K562 (cell line): ENCODE measurements at regions not wholly inside any gene's neighbourhood (a gene's known extent, or its start where the extent isn't known, plus 50 kb on each side); places are given as distances from the start of the nearest gene placed in this dataset.

Experiments used
- ATAC-seq: fragments of 200-7000 bp; cut with Tn5 transposase; 3 replicates; pipeline ENCODE4 v1.9.1; 2020; ENCODE audit warnings: moderate library complexity
- BruUV-seq: library from RNA; stranded (reverse); fragments of 400-500 nt; replicated peaks from 2 replicates; lab custom pipeline; 2021; lab: Mats Ljungman, UMichigan
- CTCF ChIA-PET: fragments of 300-600 bp; formaldehyde crosslinking; extraction: SDS; loops from one replicate; lab custom pipeline; 2021; ENCODE audit warnings: low intra/inter-chr PET ratio; lab: Yijun Ruan, JAX
- POLR2A ChIA-PET: fragments of 300-600, 350-650 bp; sonication (Branson Sonifier 250); formaldehyde crosslinking; extraction: SDS; loops from one replicate; lab custom pipeline; 2021; ENCODE audit warnings: antibody characterized with exemption, inconsistent platforms; lab: Yijun Ruan, JAX
- DNase-seq, 4 experiments: peaks; one replicate each; pipeline versions ENCODE4 v3.0.0 to v3.0.0-alpha.2; 2011 to 2018; ENCODE audit warnings: low spot score in 3 of 4, mixed read lengths in 3 of 4; ENCODE audit errors: extremely low read depth in 1 of 4
- FAIRE-seq: peaks from 2 replicates; lab custom pipeline; 2011; peaks lifted over from hg19 to GRCh38; lab: Jason Lieb, UNC
- H2AFZ ChIP-seq: 2 replicates; pipeline ENCODE4 v1.6.0; 2011; ENCODE audit warnings: low read depth, low read length, control low read depth, inconsistent platforms
- H3K27ac ChIP-seq: fragments of 200-600 bp; 3 replicates; pipeline ENCODE4 v1.8.0; 2011; ENCODE audit warnings: low read depth, mild to moderate bottlenecking, control low read depth, inconsistent platforms, low read length, moderate library complexity, mixed read lengths; ENCODE audit errors: extremely low read depth
- H3K27me3 ChIP-seq, 2 experiments: fragments of 300-600 bp in 1 of 2; 2 replicates in 1 of 2; 3 replicates in 1 of 2; pipeline versions ENCODE4 v1.6.0 to v1.8.0; 2011; ENCODE audit warnings: inconsistent platforms in 2 of 2, low read length in 2 of 2, mild to moderate bottlenecking in 1 of 2, mixed read lengths in 1 of 2, moderate library complexity in 1 of 2; ENCODE audit not compliant: control insufficient read depth in 2 of 2, insufficient read depth in 2 of 2
- H3K36me3 ChIP-seq: fragments of 300-600 bp; 3 replicates; pipeline ENCODE4 v1.8.0; 2011; ENCODE audit warnings: mild to moderate bottlenecking, low read length, inconsistent platforms; ENCODE audit not compliant: control insufficient read depth, insufficient read depth
- H3K4me1 ChIP-seq, 2 experiments: fragments of 200-600 bp in 1 of 2; replicated peaks in 1 of 2; 2 replicates in 1 of 2; 3 replicates in 1 of 2; pipeline versions ENCODE4 v1.5.1 to v1.8.0; 2011; ENCODE audit warnings: inconsistent platforms in 2 of 2, low read length in 2 of 2, mild to moderate bottlenecking in 1 of 2, mixed read lengths in 1 of 2, moderate library complexity in 1 of 2; ENCODE audit not compliant: control insufficient read depth in 2 of 2, insufficient read depth in 2 of 2
- H3K4me2 ChIP-seq: 2 replicates; pipeline ENCODE4 v1.6.1; 2011; ENCODE audit warnings: low read length, control low read depth, inconsistent platforms, mixed read lengths; ENCODE audit not compliant: insufficient read depth
- H3K4me3 ChIP-seq: fragments of 200-600 bp; sonication (generic), shearing (Covaris generic); 2 replicates; pipeline ENCODE4 v1.5.1; 2016; ENCODE audit warnings: control low read depth, inconsistent platforms
- H3K79me2 ChIP-seq: fragments of 200-600 bp; 3 replicates; pipeline ENCODE4 v1.8.0; 2011; ENCODE audit warnings: low read length, inconsistent platforms; ENCODE audit not compliant: control insufficient read depth, insufficient read depth
- H3K9ac ChIP-seq, 2 experiments: 2 replicates each; pipeline versions ENCODE4 v1.6.0 to v1.6.1; 2011; ENCODE audit warnings: low read depth in 2 of 2, low read length in 2 of 2, control low read depth in 1 of 2, inconsistent platforms in 1 of 2, mild to moderate bottlenecking in 1 of 2, mixed read lengths in 1 of 2; ENCODE audit not compliant: insufficient read depth in 1 of 2
- H3K9me1 ChIP-seq: one replicate; pipeline ENCODE4 v1.6.0; 2011; ENCODE audit warnings: inconsistent platforms, mild to moderate bottlenecking, low read length, moderate library complexity; ENCODE audit not compliant: control insufficient read depth, insufficient read depth
- H3K9me3 ChIP-seq: replicated peaks from 2 replicates; pipeline ENCODE4 v1.5.1; 2011; ENCODE audit warnings: low read depth, low read length, inconsistent platforms; ENCODE audit not compliant: control insufficient read depth, insufficient read depth
- H4K20me1 ChIP-seq: replicated peaks from 2 replicates; pipeline ENCODE4 v1.6.1; 2011; ENCODE audit warnings: low read length, inconsistent platforms, mixed read lengths; ENCODE audit not compliant: control insufficient read depth, insufficient read depth
- GATAD2A ChIP-seq: fragments of 450-650 bp; IDR thresholded peaks from 2 replicates; pipeline ENCODE4 v1.6.1; 2017
- JUN ChIP-seq, 2 experiments: sonication (generic) in 1 of 2; formaldehyde crosslinking in 1 of 2; IDR thresholded peaks; 2 replicates each; pipeline versions ENCODE4 v1.6.1 to v1.8.0; 2012 to 2022; ENCODE audit warnings: borderline replicate concordance in 2 of 2, mild to moderate bottlenecking in 2 of 2, improper control_type of control experiment in 1 of 2, low read depth in 1 of 2, low read length in 1 of 2, missing genetic modification reagents in 1 of 2
- NELFE ChIP-seq: IDR thresholded peaks from 2 replicates; pipeline ENCODE4 v1.6.1; 2011; ENCODE audit warnings: mild to moderate bottlenecking; ENCODE audit not compliant: insufficient read depth, insufficient read length
- SLC30A9 ChIP-seq: fragments of 250-450 bp; sonication (Bioruptor Pico); IDR thresholded peaks from 2 replicates; pipeline ENCODE4 v1.8.0; 2022; ENCODE audit warnings: mild to moderate bottlenecking, moderate library complexity
- XRCC5 ChIP-seq: fragments of 200-400 bp; formaldehyde crosslinking; IDR thresholded peaks from 2 replicates; pipeline ENCODE4 v1.6.1; 2017; ENCODE audit warnings: low read depth, mild to moderate bottlenecking, low read length
- ZNF584 ChIP-seq: fragments of 200-800 bp; sonication (Bioruptor generic); IDR thresholded peaks from 2 replicates; pipeline ENCODE4 v1.6.1; 2016; ENCODE audit warnings: low read depth, mild to moderate bottlenecking, missing genetic modification characterization, missing compliant biosample characterization
- WGBS: fragments of 100-300 bp; shearing (Covaris generic); methylation state at CpG from one replicate; pipeline ENCODE4 v1.1.6; 2016; ENCODE audit warnings: low coverage, mixed read lengths; ENCODE audit not compliant: insufficient coverage; ENCODE audit errors: missing lambda C conversion rate; 5-methylcytosine and 5-hydroxymethylcytosine counted together
- in situ Hi-C: fragments of 300-500 bp; cut with MboI; formaldehyde crosslinking; loops from 4 replicates; pipeline ENCODE4 v1.15.0; 2018; ENCODE audit warnings: inconsistent platforms, mixed read lengths
- intact Hi-C: fragments of 100-400 bp; cut with micrococcal nuclease; formaldehyde crosslinking; loops from 2 replicates; pipeline ENCODE4 v1.14.2; 2022
- TF ChIP-seq, protein P1 (sequence below): IDR thresholded peaks from 3 replicates; pipeline ENCODE4 v1.6.1; 2011; ENCODE audit warnings: borderline replicate concordance, mild to moderate bottlenecking; ENCODE audit not compliant: insufficient read length, insufficient read depth
- TF ChIP-seq, protein P2 (sequence below), 2 experiments: fragments of 450-650 bp in 1 of 2; sonication (generic) in 1 of 2; formaldehyde crosslinking; conservative IDR thresholded peaks; 2 replicates each; pipeline versions ENCODE4 v1.4.0 to v1.8.1; 2020 to 2022; ENCODE audit warnings: mild to moderate bottlenecking in 1 of 2, missing genetic modification reagents in 1 of 2
- TF ChIP-seq, protein P3 (sequence below): fragments of 250-450 bp; sonication (Bioruptor Pico); IDR thresholded peaks from 2 replicates; pipeline ENCODE4 v1.4.0; 2020
- TF ChIP-seq, protein P4 (sequence below): fragments of 200-800 bp; sonication (Bioruptor generic); IDR thresholded peaks from 2 replicates; pipeline ENCODE4 v1.6.1; 2017; ENCODE audit warnings: missing genetic modification characterization, missing compliant biosample characterization
- TF ChIP-seq, protein P5 (sequence below): fragments of 450-650 bp; IDR thresholded peaks from 2 replicates; pipeline ENCODE4 v1.7.0; 2016; ENCODE audit warnings: borderline replicate concordance

DNA sequence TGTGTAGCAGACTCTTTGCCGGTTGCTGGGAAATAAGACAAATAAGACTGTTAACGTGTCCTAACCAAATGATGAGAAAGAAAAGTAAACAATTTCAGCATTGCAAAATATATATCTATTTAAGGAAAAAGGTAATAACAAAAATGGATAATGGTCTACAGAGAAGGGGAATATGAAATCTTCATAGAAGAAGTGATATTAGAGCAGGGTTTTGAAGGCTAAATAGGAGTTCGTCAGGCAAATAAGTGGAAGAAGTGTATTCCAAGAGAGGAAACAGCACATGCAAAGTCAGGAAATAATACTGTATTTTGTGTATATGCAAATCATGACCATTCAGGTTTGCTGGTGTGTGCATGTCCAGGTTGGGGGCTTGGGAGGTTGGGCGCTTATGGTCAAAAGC, 55.3 kb upstream of the OSBPL3 start:
- ChIA-PET CTCF (no interaction called here), POLR2A (no interaction called here)
- FAIRE-seq (no peak), DNase-seq (no peak), ATAC-seq (no peak)
- intact Hi-C loops (no loop called here), in situ Hi-C loops (no loop called here)
- WGBS: 24% methylated on average over 4 of the region's 4 CpGs
- H3K4me1 ChIP-seq: no peaks in the 10 kb centered on the region; a peak in 1 of 5 replicates
- H2AFZ ChIP-seq: no peak overlapping the region
- H4K20me1 ChIP-seq: no peaks in the 10 kb centered on the region
- H3K79me2 ChIP-seq: no peaks in the 10 kb centered on the region
- H3K9me3 ChIP-seq: no peaks in the 10 kb centered on the region
- H3K9ac ChIP-seq: no peak overlapping the region
- BruUV-seq: no TSS peak
- no peak overlapping the region for H3K4me2 ChIP-seq
- H3K27ac ChIP-seq: no peak overlapping the region
- no peak overlapping the region for H3K4me3 ChIP-seq
- H3K9me1 ChIP-seq: no peaks in the 10 kb centered on the region
- no peaks in the 10 kb centered on the region for H3K36me3 ChIP-seq
- H3K27me3 ChIP-seq: peaks cover 0 to 11% of the 10 kb centered on the region in 2 experiments; a peak in 3 of 5 replicates
- TF ChIP-seq, protein P1, sequence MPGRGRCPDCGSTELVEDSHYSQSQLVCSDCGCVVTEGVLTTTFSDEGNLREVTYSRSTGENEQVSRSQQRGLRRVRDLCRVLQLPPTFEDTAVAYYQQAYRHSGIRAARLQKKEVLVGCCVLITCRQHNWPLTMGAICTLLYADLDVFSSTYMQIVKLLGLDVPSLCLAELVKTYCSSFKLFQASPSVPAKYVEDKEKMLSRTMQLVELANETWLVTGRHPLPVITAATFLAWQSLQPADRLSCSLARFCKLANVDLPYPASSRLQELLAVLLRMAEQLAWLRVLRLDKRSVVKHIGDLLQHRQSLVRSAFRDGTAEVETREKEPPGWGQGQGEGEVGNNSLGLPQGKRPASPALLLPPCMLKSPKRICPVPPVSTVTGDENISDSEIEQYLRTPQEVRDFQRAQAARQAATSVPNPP: no peak
- no peak for TF ChIP-seq XRCC5
- TF ChIP-seq ZNF584 (CRISPR knock-in tag): no peak
- no peak for TF ChIP-seq SLC30A9 (CRISPR knock-in tag)
- TF ChIP-seq, protein P2, sequence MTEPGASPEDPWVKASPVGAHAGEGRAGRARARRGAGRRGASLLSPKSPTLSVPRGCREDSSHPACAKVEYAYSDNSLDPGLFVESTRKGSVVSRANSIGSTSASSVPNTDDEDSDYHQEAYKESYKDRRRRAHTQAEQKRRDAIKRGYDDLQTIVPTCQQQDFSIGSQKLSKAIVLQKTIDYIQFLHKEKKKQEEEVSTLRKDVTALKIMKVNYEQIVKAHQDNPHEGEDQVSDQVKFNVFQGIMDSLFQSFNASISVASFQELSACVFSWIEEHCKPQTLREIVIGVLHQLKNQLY (CRISPR knock-in tag; conservative IDR thresholded peaks at IDR 0.05): no peak
- TF ChIP-seq, protein P3, sequence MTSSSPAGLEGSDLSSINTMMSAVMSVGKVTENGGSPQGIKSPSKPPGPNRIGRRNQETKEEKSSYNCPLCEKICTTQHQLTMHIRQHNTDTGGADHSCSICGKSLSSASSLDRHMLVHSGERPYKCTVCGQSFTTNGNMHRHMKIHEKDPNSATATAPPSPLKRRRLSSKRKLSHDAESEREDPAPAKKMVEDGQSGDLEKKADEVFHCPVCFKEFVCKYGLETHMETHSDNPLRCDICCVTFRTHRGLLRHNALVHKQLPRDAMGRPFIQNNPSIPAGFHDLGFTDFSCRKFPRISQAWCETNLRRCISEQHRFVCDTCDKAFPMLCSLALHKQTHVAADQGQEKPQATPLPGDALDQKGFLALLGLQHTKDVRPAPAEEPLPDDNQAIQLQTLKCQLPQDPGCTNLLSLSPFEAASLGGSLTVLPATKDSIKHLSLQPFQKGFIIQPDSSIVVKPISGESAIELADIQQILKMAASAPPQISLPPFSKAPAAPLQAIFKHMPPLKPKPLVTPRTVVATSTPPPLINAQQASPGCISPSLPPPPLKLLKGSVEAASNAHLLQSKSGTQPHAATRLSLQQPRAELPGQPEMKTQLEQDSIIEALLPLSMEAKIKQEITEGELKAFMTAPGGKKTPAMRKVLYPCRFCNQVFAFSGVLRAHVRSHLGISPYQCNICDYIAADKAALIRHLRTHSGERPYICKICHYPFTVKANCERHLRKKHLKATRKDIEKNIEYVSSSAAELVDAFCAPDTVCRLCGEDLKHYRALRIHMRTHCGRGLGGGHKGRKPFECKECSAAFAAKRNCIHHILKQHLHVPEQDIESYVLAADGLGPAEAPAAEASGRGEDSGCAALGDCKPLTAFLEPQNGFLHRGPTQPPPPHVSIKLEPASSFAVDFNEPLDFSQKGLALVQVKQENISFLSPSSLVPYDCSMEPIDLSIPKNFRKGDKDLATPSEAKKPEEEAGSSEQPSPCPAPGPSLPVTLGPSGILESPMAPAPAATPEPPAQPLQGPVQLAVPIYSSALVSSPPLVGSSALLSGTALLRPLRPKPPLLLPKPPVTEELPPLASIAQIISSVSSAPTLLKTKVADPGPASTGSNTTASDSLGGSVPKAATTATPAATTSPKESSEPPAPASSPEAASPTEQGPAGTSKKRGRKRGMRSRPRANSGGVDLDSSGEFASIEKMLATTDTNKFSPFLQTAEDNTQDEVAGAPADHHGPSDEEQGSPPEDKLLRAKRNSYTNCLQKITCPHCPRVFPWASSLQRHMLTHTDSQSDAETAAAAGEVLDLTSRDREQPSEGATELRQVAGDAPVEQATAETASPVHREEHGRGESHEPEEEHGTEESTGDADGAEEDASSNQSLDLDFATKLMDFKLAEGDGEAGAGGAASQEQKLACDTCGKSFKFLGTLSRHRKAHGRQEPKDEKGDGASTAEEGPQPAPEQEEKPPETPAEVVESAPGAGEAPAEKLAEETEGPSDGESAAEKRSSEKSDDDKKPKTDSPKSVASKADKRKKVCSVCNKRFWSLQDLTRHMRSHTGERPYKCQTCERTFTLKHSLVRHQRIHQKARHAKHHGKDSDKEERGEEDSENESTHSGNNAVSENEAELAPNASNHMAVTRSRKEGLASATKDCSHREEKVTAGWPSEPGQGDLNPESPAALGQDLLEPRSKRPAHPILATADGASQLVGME (CRISPR knock-in tag): no peak
- no peak for TF ChIP-seq JUN (IDR thresholded peaks at IDR 0.05; ENCODE audit: borderline replicate concordance, low read depth, low read length)
- TF ChIP-seq JUN (CRISPR knock-in tag; IDR thresholded peaks at IDR 0.05; ENCODE audit: borderline replicate concordance): no peak
- TF ChIP-seq NELFE: no peak
- TF ChIP-seq, protein P4, sequence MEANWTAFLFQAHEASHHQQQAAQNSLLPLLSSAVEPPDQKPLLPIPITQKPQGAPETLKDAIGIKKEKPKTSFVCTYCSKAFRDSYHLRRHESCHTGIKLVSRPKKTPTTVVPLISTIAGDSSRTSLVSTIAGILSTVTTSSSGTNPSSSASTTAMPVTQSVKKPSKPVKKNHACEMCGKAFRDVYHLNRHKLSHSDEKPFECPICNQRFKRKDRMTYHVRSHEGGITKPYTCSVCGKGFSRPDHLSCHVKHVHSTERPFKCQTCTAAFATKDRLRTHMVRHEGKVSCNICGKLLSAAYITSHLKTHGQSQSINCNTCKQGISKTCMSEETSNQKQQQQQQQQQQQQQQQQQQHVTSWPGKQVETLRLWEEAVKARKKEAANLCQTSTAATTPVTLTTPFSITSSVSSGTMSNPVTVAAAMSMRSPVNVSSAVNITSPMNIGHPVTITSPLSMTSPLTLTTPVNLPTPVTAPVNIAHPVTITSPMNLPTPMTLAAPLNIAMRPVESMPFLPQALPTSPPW (CRISPR knock-in tag): no peak
- TF ChIP-seq, protein P5, sequence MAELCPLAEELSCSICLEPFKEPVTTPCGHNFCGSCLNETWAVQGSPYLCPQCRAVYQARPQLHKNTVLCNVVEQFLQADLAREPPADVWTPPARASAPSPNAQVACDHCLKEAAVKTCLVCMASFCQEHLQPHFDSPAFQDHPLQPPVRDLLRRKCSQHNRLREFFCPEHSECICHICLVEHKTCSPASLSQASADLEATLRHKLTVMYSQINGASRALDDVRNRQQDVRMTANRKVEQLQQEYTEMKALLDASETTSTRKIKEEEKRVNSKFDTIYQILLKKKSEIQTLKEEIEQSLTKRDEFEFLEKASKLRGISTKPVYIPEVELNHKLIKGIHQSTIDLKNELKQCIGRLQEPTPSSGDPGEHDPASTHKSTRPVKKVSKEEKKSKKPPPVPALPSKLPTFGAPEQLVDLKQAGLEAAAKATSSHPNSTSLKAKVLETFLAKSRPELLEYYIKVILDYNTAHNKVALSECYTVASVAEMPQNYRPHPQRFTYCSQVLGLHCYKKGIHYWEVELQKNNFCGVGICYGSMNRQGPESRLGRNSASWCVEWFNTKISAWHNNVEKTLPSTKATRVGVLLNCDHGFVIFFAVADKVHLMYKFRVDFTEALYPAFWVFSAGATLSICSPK: no peak
- TF ChIP-seq GATAD2A: no peak
